ENCODE measurements at regions not wholly inside any gene's neighbourhood (a gene's known extent, or its start where the extent isn't known, plus 50 kb on each side); places are given as distances from the start of the nearest gene placed in this dataset.
"Not testable (repeated sequence)": the region's sequence is repeated elsewhere in the genome, so short reads cannot be mapped to it uniquely, and the experiment has no call there.

DNA sequence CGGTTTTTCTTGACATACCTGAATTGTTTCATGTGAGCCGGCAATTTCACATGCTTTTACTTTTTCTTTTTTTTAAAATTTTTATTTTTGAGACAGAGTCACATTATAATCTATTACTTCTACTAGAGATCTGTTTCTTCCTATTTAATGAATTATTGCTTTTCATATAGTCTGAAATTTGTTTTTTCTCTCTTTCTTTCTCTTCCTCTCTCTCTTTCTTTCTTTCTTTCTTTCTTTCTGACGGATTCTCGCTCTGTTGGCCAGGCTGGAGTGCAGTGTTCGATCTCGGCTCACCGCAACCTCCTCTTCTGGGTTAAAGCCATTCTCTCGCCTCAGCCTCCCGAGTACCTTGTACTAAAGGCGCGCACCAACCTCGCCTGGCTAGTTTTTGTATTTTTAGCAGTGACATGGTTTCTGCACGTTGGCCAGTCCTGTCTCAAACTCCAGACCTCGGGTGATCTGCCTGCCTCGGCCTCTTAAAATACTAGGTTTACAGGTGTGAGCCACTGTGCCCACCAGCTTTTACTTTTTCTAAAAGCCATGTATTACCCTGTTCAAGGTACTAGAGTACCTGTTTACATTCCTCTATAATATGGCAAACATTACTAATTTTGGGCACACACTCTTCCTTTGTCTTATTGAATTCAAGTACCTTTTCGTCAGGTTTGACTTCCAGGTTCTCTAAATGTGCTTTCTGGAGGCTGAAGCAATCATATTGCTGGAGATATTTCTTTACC is 86.5 kb upstream of the RHOU start:
- peak overlapping the region; percentile 31 for H3K4me3 ChIP-seq
- H3K27me3 ChIP-seq = peaks cover 71% of the 10 kb centered on the region
- no peak for TF ChIP-seq CTCF (IDR thresholded peaks at IDR 0.05; ENCODE audit: low read depth, low read length)
- H3K36me3 ChIP-seq = no peaks in the 10 kb centered on the region
- no peak overlapping the region for H3K27ac ChIP-seq
- no peak for DNase-seq (ENCODE audit: low read depth in 1 of 2, low spot score in 1 of 2)
- peaks cover 3% of the 10 kb centered on the region for H3K4me1 ChIP-seq (ENCODE audit: low read depth)
- H3K9me3 ChIP-seq (ENCODE audit: low read depth) = no peaks in the 10 kb centered on the region

GRCh38 chr1:228650141-228650540 is 85.1 kb upstream of the RHOU start:
- H3K9me3 ChIP-seq (ENCODE audit: low read depth) = no peaks in the 10 kb centered on the region
- peak in 1 of 2 donors; percentile 30 for DNase-seq (ENCODE audit: low read depth in 1 of 2, low spot score in 1 of 2)
- H3K27ac ChIP-seq = no peak overlapping the region
- H3K4me3 ChIP-seq = no peak overlapping the region
- H3K4me1 ChIP-seq (ENCODE audit: low read depth) = peaks cover 3% of the 10 kb centered on the region
- TF ChIP-seq CTCF (IDR thresholded peaks at IDR 0.05; ENCODE audit: low read depth, low read length) = no peak
- H3K27me3 ChIP-seq = peaks cover 79% of the 10 kb centered on the region
- no peaks in the 10 kb centered on the region for H3K36me3 ChIP-seq

- Histone ChIP-seq H3K27ac (no peak overlapping the region), H3K36me3 (no peaks in the 10 kb centered on the region), H3K4me3 (no peak overlapping the region), H3K4me1 (ENCODE audit: low read depth) (peaks cover 3% of the 10 kb centered on the region), H3K27me3 (peaks cover 85% of the 10 kb centered on the region), H3K9me3 (ENCODE audit: low read depth) (no peaks in the 10 kb centered on the region)
- no peak for DNase-seq (ENCODE audit: low read depth in 1 of 2, low spot score in 1 of 2)
- no peak for TF ChIP-seq CTCF (IDR thresholded peaks at IDR 0.05; ENCODE audit: low read depth, low read length)
Observed at GRCh38 chr1:228650946-228651345, 84.3 kb upstream of the RHOU start.

- no peak for TF ChIP-seq CTCF (IDR thresholded peaks at IDR 0.05; ENCODE audit: low read depth, low read length)
- H3K4me1 ChIP-seq (ENCODE audit: low read depth) = peaks cover under 1% of the 10 kb centered on the region
- H3K4me3 ChIP-seq = no peak overlapping the region
- no peak overlapping the region for H3K27ac ChIP-seq
- H3K27me3 ChIP-seq = peaks cover 78% of the 10 kb centered on the region
- H3K9me3 ChIP-seq (ENCODE audit: low read depth) = no peaks in the 10 kb centered on the region
- H3K36me3 ChIP-seq = no peaks in the 10 kb centered on the region
- no peak for DNase-seq (ENCODE audit: low read depth in 1 of 2, low spot score in 1 of 2)
Observed at GRCh38 chr1:228652116-228652515, 83.2 kb upstream of the RHOU start.

- not testable (repeated sequence) for H3K4me3 ChIP-seq; H3K9me3 ChIP-seq (ENCODE audit: low read depth); H3K4me1 ChIP-seq (ENCODE audit: low read depth); H3K36me3 ChIP-seq; DNase-seq (ENCODE audit: low read depth in 1 of 2, low spot score in 1 of 2); H3K27ac ChIP-seq
- H3K27me3 ChIP-seq = peaks cover 68% of the 10 kb centered on the region
Observed at GRCh38 chr1:228653057-228653456, 82.2 kb upstream of the RHOU start.

DNA sequence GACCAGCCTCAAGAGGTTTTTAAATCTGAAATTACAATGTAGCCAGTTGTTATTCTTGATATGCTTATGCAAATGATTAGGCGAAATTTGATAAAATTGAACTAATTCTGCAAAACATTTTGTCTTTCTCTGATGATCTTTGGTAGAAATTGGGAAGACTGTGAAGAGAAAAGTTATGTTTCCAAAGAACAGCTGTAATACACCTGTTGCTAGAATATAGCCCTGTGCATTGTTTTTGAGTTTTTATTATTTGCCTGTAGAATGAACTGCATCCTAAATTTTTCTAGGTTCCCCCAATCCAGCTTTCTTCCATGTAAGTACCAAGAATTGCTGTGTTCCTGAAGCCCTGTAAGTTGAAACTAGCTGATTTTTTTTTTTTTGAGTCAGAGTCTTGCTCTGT is 81.5 kb upstream of the RHOU start:
- peaks cover 62% of the 10 kb centered on the region for H3K27me3 ChIP-seq
- H3K9me3 ChIP-seq (ENCODE audit: low read depth) = no peaks in the 10 kb centered on the region
- no peaks in the 10 kb centered on the region for H3K4me1 ChIP-seq (ENCODE audit: low read depth)
- TF ChIP-seq CTCF (IDR thresholded peaks at IDR 0.05; ENCODE audit: low read depth, low read length) = no peak
- no peaks in the 10 kb centered on the region for H3K36me3 ChIP-seq
- H3K4me3 ChIP-seq = no peak overlapping the region
- no peak for DNase-seq (ENCODE audit: low read depth in 1 of 2, low spot score in 1 of 2)
- no peak overlapping the region for H3K27ac ChIP-seq
